ENCODE measurements at regions not wholly inside any gene's neighbourhood (a gene's known extent, or its start where the extent isn't known, plus 50 kb on each side); places are given as distances from the start of the nearest gene placed in this dataset.

DNA sequence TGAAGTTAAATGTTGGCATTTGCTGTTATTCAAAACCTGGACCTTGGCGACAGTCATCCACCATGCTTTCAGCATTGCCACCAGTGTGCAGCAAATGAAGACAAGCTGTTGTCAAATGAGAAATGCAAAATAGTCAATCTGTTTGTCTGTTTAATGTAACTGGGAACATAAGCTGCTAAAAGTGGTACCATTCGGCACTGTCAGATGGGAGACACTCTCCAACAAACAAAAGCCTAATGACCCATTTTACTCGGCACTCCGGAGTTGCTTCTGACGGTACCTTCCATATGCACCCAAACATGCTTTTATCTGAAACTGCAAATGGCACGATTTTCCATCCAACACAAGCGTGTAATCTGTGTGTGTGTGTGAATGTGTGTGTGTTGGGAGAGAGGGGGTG is 297.8 kb downstream of the MAF start:
- Histone ChIP-seq H3K9me3 (ENCODE audit: control insufficient read depth, insufficient read depth, low read depth, low read length) (no peaks in the 10 kb centered on the region), H3K4me1 (ENCODE audit: control insufficient read depth, insufficient read depth, low read length) (no peaks in the 10 kb centered on the region)
- POLR2A ChIA-PET = no interaction called here

DNA sequence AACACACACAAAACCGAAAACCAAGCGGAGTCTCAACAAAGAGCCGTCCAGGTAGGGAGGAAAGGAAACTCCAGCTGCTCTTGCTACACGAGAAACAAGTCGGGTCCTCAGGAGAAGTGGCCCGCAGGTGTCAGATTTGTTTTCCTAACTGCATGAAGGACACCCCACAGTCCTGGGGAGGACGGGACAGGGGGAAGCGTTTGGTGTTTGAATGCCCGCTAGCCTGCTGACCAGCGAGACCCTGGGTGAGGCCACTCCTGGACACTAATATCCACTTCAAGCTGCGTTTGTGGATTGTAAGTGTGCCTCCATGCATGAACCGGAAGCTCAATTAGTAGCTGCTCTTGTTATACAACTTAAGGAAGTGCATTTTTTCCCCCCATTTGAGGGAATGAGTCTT is 299.5 kb downstream of the MAF start:
- Histone ChIP-seq H3K4me1 (ENCODE audit: control insufficient read depth, insufficient read depth, low read length) (no peaks in the 10 kb centered on the region), H3K27ac (ENCODE audit: extremely low read depth, low read depth, low read length) (no peak overlapping the region), H3K36me3 (ENCODE audit: control insufficient read depth in 2 of 2, insufficient read depth in 1 of 2, low read length in 2 of 2) (no peaks in the 10 kb centered on the region), H3K9me3 (ENCODE audit: control insufficient read depth, insufficient read depth, low read depth, low read length) (no peaks in the 10 kb centered on the region), H3K4me3 (ENCODE audit: low read depth, low read length) (no peak overlapping the region)
- ChIA-PET CTCF (interaction anchor here (0.5 kb wide), 1 partner anchor 861 kb away, joined by 3 read pairs; no protein-coding TSS in a partner anchor), POLR2A (no interaction called here)
- TF ChIP-seq, protein P1, sequence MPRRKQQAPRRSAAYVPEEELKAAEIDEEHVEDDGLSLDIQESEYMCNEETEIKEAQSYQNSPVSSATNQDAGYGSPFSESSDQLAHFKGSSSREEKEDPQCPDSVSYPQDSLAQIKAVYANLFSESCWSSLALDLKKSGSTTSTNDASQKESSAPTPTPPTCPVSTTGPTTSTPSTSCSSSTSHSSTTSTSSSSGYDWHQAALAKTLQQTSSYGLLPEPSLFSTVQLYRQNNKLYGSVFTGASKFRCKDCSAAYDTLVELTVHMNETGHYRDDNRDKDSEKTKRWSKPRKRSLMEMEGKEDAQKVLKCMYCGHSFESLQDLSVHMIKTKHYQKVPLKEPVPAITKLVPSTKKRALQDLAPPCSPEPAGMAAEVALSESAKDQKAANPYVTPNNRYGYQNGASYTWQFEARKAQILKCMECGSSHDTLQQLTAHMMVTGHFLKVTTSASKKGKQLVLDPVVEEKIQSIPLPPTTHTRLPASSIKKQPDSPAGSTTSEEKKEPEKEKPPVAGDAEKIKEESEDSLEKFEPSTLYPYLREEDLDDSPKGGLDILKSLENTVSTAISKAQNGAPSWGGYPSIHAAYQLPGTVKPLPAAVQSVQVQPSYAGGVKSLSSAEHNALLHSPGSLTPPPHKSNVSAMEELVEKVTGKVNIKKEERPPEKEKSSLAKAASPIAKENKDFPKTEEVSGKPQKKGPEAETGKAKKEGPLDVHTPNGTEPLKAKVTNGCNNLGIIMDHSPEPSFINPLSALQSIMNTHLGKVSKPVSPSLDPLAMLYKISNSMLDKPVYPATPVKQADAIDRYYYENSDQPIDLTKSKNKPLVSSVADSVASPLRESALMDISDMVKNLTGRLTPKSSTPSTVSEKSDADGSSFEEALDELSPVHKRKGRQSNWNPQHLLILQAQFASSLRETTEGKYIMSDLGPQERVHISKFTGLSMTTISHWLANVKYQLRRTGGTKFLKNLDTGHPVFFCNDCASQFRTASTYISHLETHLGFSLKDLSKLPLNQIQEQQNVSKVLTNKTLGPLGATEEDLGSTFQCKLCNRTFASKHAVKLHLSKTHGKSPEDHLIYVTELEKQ (tag by site-specific recombination; IDR thresholded peaks at IDR 0.05; ENCODE audit: borderline replicate concordance) = no peak
- TF ChIP-seq FEZF1 (tag by site-specific recombination; IDR thresholded peaks at IDR 0.05) = no peak
- TF ChIP-seq KLF16 (tag by site-specific recombination; IDR thresholded peaks at IDR 0.05) = no peak
- TF ChIP-seq ZFP3 (tag by site-specific recombination; IDR thresholded peaks at IDR 0.05; ENCODE audit: low read depth) = no peak
- no peak for TF ChIP-seq KLF7 (tag by site-specific recombination; IDR thresholded peaks at IDR 0.05; ENCODE audit: borderline replicate concordance)
- TF ChIP-seq, protein P2, sequence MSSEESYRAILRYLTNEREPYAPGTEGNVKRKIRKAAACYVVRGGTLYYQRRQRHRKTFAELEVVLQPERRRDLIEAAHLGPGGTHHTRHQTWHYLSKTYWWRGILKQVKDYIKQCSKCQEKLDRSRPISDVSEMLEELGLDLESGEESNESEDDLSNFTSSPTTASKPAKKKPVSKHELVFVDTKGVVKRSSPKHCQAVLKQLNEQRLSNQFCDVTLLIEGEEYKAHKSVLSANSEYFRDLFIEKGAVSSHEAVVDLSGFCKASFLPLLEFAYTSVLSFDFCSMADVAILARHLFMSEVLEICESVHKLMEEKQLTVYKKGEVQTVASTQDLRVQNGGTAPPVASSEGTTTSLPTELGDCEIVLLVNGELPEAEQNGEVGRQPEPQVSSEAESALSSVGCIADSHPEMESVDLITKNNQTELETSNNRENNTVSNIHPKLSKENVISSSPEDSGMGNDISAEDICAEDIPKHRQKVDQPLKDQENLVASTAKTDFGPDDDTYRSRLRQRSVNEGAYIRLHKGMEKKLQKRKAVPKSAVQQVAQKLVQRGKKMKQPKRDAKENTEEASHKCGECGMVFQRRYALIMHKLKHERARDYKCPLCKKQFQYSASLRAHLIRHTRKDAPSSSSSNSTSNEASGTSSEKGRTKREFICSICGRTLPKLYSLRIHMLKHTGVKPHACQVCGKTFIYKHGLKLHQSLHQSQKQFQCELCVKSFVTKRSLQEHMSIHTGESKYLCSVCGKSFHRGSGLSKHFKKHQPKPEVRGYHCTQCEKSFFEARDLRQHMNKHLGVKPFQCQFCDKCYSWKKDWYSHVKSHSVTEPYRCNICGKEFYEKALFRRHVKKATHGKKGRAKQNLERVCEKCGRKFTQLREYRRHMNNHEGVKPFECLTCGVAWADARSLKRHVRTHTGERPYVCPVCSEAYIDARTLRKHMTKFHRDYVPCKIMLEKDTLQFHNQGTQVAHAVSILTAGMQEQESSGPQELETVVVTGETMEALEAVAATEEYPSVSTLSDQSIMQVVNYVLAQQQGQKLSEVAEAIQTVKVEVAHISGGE (tag by site-specific recombination; conservative IDR thresholded peaks at IDR 0.05; ENCODE audit: low read depth) = no peak
- no peak for TF ChIP-seq ZNF138 (tag by site-specific recombination; IDR thresholded peaks at IDR 0.05; ENCODE audit: borderline replicate concordance)

More for the DNA sequence above, 297.8 kb downstream of the MAF start:
- no peaks in the 10 kb centered on the region for H3K36me3 ChIP-seq (ENCODE audit: control insufficient read depth in 2 of 2, insufficient read depth in 1 of 2, low read length in 2 of 2)
- no peak for TF ChIP-seq ZNF114 (tag by site-specific recombination; IDR thresholded peaks at IDR 0.05)
- H3K27ac ChIP-seq (ENCODE audit: extremely low read depth, low read depth, low read length) = no peak overlapping the region
- no peak overlapping the region for H3K4me3 ChIP-seq (ENCODE audit: low read depth, low read length)
- CTCF ChIA-PET = no interaction called here

- H3K27ac ChIP-seq (ENCODE audit: extremely low read depth, low read depth, low read length) = no peak overlapping the region
- H3K36me3 ChIP-seq (ENCODE audit: control insufficient read depth in 2 of 2, insufficient read depth in 1 of 2, low read length in 2 of 2) = no peaks in the 10 kb centered on the region
- no peak overlapping the region for H3K4me3 ChIP-seq (ENCODE audit: low read depth, low read length)
- ChIA-PET POLR2A (no interaction called here), CTCF (interaction anchor here (0.7 kb wide), 1 partner anchor 830 kb away, joined by 4 read pairs; no protein-coding TSS in a partner anchor)
- H3K9me3 ChIP-seq (ENCODE audit: control insufficient read depth, insufficient read depth, low read depth, low read length) = no peaks in the 10 kb centered on the region
- TF ChIP-seq MEIS1 (CRISPR knock-in tag; IDR thresholded peaks at IDR 0.05; ENCODE audit: borderline replicate concordance) = no peak
- TF ChIP-seq ZBTB10 (tag by site-specific recombination; IDR thresholded peaks at IDR 0.05) = no peak
- no peak for TF ChIP-seq ZNF302 (tag by site-specific recombination; IDR thresholded peaks at IDR 0.05; ENCODE audit: low read depth)
- no peak for TF ChIP-seq ZNF768 (tag by site-specific recombination; IDR thresholded peaks at IDR 0.05)
- TF ChIP-seq ZFP41 (tag by site-specific recombination; IDR thresholded peaks at IDR 0.05; ENCODE audit: borderline replicate concordance) = no peak
- no peak for TF ChIP-seq ZNF514 (tag by site-specific recombination; IDR thresholded peaks at IDR 0.05)
- no peak for TF ChIP-seq ZFHX2 (tag by site-specific recombination; conservative IDR thresholded peaks at IDR 0.05)
- no peak for TF ChIP-seq ZNF266 (tag by site-specific recombination; IDR thresholded peaks at IDR 0.05; ENCODE audit: low read depth)
- TF ChIP-seq ZNF248 (tag by site-specific recombination; IDR thresholded peaks at IDR 0.05) = no peak
- no peaks in the 10 kb centered on the region for H3K4me1 ChIP-seq (ENCODE audit: control insufficient read depth, insufficient read depth, low read length)
Observed at GRCh38 chr16:79298894-79299799, 301.4 kb downstream of the MAF start.

Measured in HEK293 (cell line).